ENCODE measurements at regions not wholly inside any gene's neighbourhood (a gene's known extent, or its start where the extent isn't known, plus 50 kb on each side); places are given as distances from the start of the nearest gene placed in this dataset.

- dilution Hi-C loops (cut with MboI; ENCODE audit: extremely low pct_ligation_motif_present, low sequenced_read_pairs) = no loop called here
- H3K79me2 ChIP-seq (ENCODE audit: control insufficient read depth, insufficient read depth, low read length) = no peaks in the 10 kb centered on the region
- no peaks in the 10 kb centered on the region for H3K4me1 ChIP-seq (ENCODE audit: control insufficient read depth, extremely low read depth, insufficient read depth, low read length)
- no peak for TF ChIP-seq MYC (IDR thresholded peaks at IDR 0.05; ENCODE audit: low read depth, low read length)
- TF ChIP-seq FOS (IDR thresholded peaks at IDR 0.05; ENCODE audit: borderline replicate concordance, insufficient read depth, low read length) = no peak
- no peak for TF ChIP-seq POLR2AphosphoS5 (IDR thresholded peaks at IDR 0.05; ENCODE audit: insufficient read depth, low read depth, low read length)
- no peak for TF ChIP-seq POLR2A (IDR thresholded peaks at IDR 0.05; ENCODE audit: low read depth, low read length)
- no peak for TF ChIP-seq EZH2 (IDR thresholded peaks at IDR 0.05; ENCODE audit: borderline replicate concordance, low read depth, low read length, severe bottlenecking)
- no peak for TF ChIP-seq GATA2 (IDR thresholded peaks at IDR 0.05; ENCODE audit: insufficient read depth, insufficient read length, low read depth, low read length)
- no peak for TF ChIP-seq JUN (IDR thresholded peaks at IDR 0.05; ENCODE audit: borderline replicate concordance, insufficient read depth, insufficient read length, low read depth)
- no peak for TF ChIP-seq CTCF (IDR thresholded peaks at IDR 0.05; ENCODE audit: extremely low read depth in 1 of 2, insufficient read depth in 1 of 2, low read depth in 1 of 2, low read length in 2 of 2)
- TF ChIP-seq MAX (IDR thresholded peaks at IDR 0.05; ENCODE audit: insufficient read depth, insufficient read length) = no peak
- H3K36me3 ChIP-seq (ENCODE audit: control insufficient read depth in 2 of 2, extremely low read depth in 1 of 2, insufficient read depth in 2 of 2, low read length in 2 of 2) = no peaks in the 10 kb centered on the region
- no peak overlapping the region for H3K4me2 ChIP-seq (ENCODE audit: insufficient read depth, low read length)
- no peak overlapping the region for H3K9ac ChIP-seq (replicated peaks; ENCODE audit: extremely low read depth, insufficient read depth, low read length)
- H3K27me3 ChIP-seq (ENCODE audit: control insufficient read depth in 2 of 2, insufficient read depth in 2 of 2, low read length in 2 of 2) = no peaks in the 10 kb centered on the region
- DNase-seq (ENCODE audit: low read depth, low spot score) (no peak), FAIRE-seq (no peak)
- CTCF ChIA-PET = no interaction called here
- H3K27ac ChIP-seq (ENCODE audit: insufficient read depth, low read depth, low read length) = no peak overlapping the region
- BruUV-seq (replicated peaks) = no TSS peak
- H4K20me1 ChIP-seq (replicated peaks; ENCODE audit: control insufficient read depth, extremely low read depth, insufficient read depth, low read length) = no peaks in the 10 kb centered on the region
- no peak overlapping the region for H2AFZ ChIP-seq (ENCODE audit: low read depth, low read length)
- intact Hi-C loops (cut with micrococcal nuclease) = no loop called here
- POLR2A ChIA-PET = no interaction called here
- H3K4me3 ChIP-seq (replicated peaks in 1 of 3; ENCODE audit: insufficient read depth in 1 of 3, low read depth in 1 of 3, low read length in 3 of 3) = no peak overlapping the region
- H3K9me1 ChIP-seq (replicated peaks; ENCODE audit: control insufficient read depth, extremely low read depth, insufficient read depth, low read length) = no peaks in the 10 kb centered on the region
- H3K9me3 ChIP-seq (replicated peaks; ENCODE audit: control insufficient read depth, insufficient read depth, low read length) = no peaks in the 10 kb centered on the region
Observed at GRCh38 chr15:38859574-38859973, 295.0 kb upstream of the RASGRP1 start.

Data from endothelial cell of umbilical vein (primary cell).